HCT116 (cell line): ENCODE measurements at regions not wholly inside any gene's neighbourhood (a gene's known extent, or its start where the extent isn't known, plus 50 kb on each side); places are given as distances from the start of the nearest gene placed in this dataset.

Source experiments
- ATAC-seq: fragments of 200-7000 bp; cut with Tn5 transposase; 2 replicates; pipeline ENCODE4 v1.9.1; 2020; ENCODE audit warnings: mild to moderate bottlenecking, moderate library complexity
- BruUV-seq: library from RNA; stranded (reverse); fragments of 400-500 nt; replicated peaks from 2 replicates; lab custom pipeline; 2021; lab: Mats Ljungman, UMichigan
- CTCF ChIA-PET: fragments of 300-600 bp; sonication (Branson Sonifier 250); formaldehyde crosslinking; loops from one replicate; lab custom pipeline; 2021; ENCODE audit warnings: antibody characterized with exemption; lab: Charles Lee
- POLR2A ChIA-PET: fragments of 300-600, 350-600 bp; sonication (Branson Sonifier 250); formaldehyde crosslinking; loops from one replicate; lab custom pipeline; 2021; ENCODE audit warnings: antibody characterized with exemption; lab: Charles Lee
- RAD21 ChIA-PET, 2 experiments: fragments of 300-600 bp; sonication (Branson Sonifier 250); formaldehyde crosslinking; loops; one replicate each; lab custom pipeline; 2023; ENCODE audit warnings: low total read pairs in 2 of 2; ENCODE audit not compliant: uncharacterized antibody in 2 of 2, unreplicated experiment in 2 of 2, low non-redundant PET in 1 of 2; lab: Charles Lee
- DNase-seq: peaks from one replicate; pipeline ENCODE4 v3.0.0-alpha.2; 2010; ENCODE audit warnings: low read depth, low spot score
- H2AFZ ChIP-seq: fragments of 200-600 bp; shearing (Covaris generic), sonication (generic); 2 replicates; pipeline ENCODE4 v1.6.1; 2017; ENCODE audit warnings: low read depth, mixed run types, mixed read lengths, antibody characterized with exemption, low read length; ENCODE audit not compliant: poor library complexity, severe bottlenecking
- H3K27ac ChIP-seq: 2 replicates; pipeline ENCODE4 v1.5.1; 2012; ENCODE audit warnings: low read depth, low read length
- H3K27me3 ChIP-seq: fragments of 200-600 bp; sonication (generic); 2 replicates; pipeline ENCODE4 v1.6.1; 2016; ENCODE audit warnings: mixed run types, low read length, mixed read lengths; ENCODE audit not compliant: insufficient read depth
- H3K36me3 ChIP-seq, 2 experiments: fragments of 200-500 bp in 1 of 2; fragments of 200-600 bp in 1 of 2; sonication (Bioruptor generic) in 1 of 2; sonication (generic) in 1 of 2; 2 replicates each; pipeline versions ENCODE4 v1.5.1 to v1.6.1; 2014 to 2016; ENCODE audit warnings: low read length in 2 of 2, inconsistent platforms in 1 of 2, mixed read lengths in 1 of 2, mixed run types in 1 of 2; ENCODE audit not compliant: insufficient read depth in 2 of 2, control insufficient read depth in 1 of 2
- H3K4me1 ChIP-seq, 2 experiments: fragments of 200-600 bp in 1 of 2; sonication (generic) in 1 of 2; 2 replicates each; pipeline versions ENCODE4 v1.5.1 to v1.6.1; 2012 to 2017; ENCODE audit warnings: low read length in 2 of 2, inconsistent platforms in 1 of 2, mild to moderate bottlenecking in 1 of 2, mixed read lengths in 1 of 2, mixed run types in 1 of 2, moderate library complexity in 1 of 2; ENCODE audit not compliant: insufficient read depth in 2 of 2, control insufficient read depth in 1 of 2
- H3K4me2 ChIP-seq: fragments of 200-600 bp; sonication (generic); 2 replicates; pipeline ENCODE4 v1.6.1; 2017; ENCODE audit warnings: mixed run types, low read length, mixed read lengths
- H3K4me3 ChIP-seq, 2 experiments: fragments of 200-600 bp in 1 of 2; sonication (generic) in 1 of 2; replicated peaks in 1 of 2; 2 replicates each; pipeline ENCODE4 v1.5.1; 2011 to 2016; ENCODE audit warnings: low read length in 2 of 2, control low read depth in 1 of 2, low read depth in 1 of 2, mild to moderate bottlenecking in 1 of 2, mixed read lengths in 1 of 2, mixed run types in 1 of 2
- H3K79me2 ChIP-seq: fragments of 200-600 bp; sonication (generic); 2 replicates; pipeline ENCODE4 v1.6.1; 2017; ENCODE audit warnings: mild to moderate bottlenecking, mixed run types, low read length, moderate library complexity, mixed read lengths; ENCODE audit not compliant: insufficient read depth
- H3K9ac ChIP-seq: fragments of 200-600 bp; sonication (generic); 2 replicates; pipeline ENCODE4 v1.6.1; 2016; ENCODE audit warnings: low read length, mixed read lengths
- H3K9me2 ChIP-seq: fragments of 200-600 bp; sonication (generic), shearing (Covaris generic); 2 replicates; pipeline ENCODE4 v1.6.1; 2017; ENCODE audit warnings: mixed run types, mild to moderate bottlenecking, moderate library complexity; ENCODE audit not compliant: insufficient read depth
- H3K9me3 ChIP-seq, 2 experiments: fragments of 200-500 bp in 1 of 2; fragments of 200-600 bp in 1 of 2; sonication (Bioruptor generic) in 1 of 2; sonication (generic) in 1 of 2; 2 replicates each; pipeline ENCODE4 v1.6.1; 2014 to 2017; ENCODE audit warnings: low read length in 2 of 2, mixed read lengths in 2 of 2, inconsistent platforms in 1 of 2, low read depth in 1 of 2, mild to moderate bottlenecking in 1 of 2, mixed run types in 1 of 2, moderate library complexity in 1 of 2; ENCODE audit not compliant: control insufficient read depth in 1 of 2, insufficient read depth in 1 of 2
- H4K20me1 ChIP-seq: fragments of 200-600 bp; sonication (generic), shearing (Covaris generic); 2 replicates; pipeline ENCODE4 v1.6.1; 2017; ENCODE audit warnings: mixed run types, mild to moderate bottlenecking, moderate library complexity; ENCODE audit not compliant: insufficient read depth
- CEBPB ChIP-seq: IDR thresholded peaks from 2 replicates; pipeline ENCODE4 v1.6.1; 2012; ENCODE audit warnings: low read depth
- EGR1 ChIP-seq: IDR thresholded peaks from 2 replicates; pipeline ENCODE4 v1.6.1; 2012; ENCODE audit warnings: low read depth
- ELF1 ChIP-seq: IDR thresholded peaks from 2 replicates; pipeline ENCODE4 v1.6.1; 2012; ENCODE audit warnings: low read depth, borderline replicate concordance
- EZH2 ChIP-seq: fragments of 200-600 bp; sonication (generic); IDR thresholded peaks from 2 replicates; pipeline ENCODE4 v1.6.1; 2017; ENCODE audit warnings: antibody characterized with exemption, mixed run types
- EZH2phosphoT487 ChIP-seq: fragments of 200-600 bp; IDR thresholded peaks from 2 replicates; pipeline ENCODE4 v1.6.1; 2018; ENCODE audit warnings: antibody characterized with exemption, borderline replicate concordance
- POLR2A ChIP-seq: IDR thresholded peaks from 2 replicates; pipeline ENCODE4 v1.7.0; 2011; ENCODE audit warnings: borderline replicate concordance; ENCODE audit not compliant: insufficient read depth, insufficient read length; ENCODE audit errors: extremely low read depth
- POLR2AphosphoS5 ChIP-seq: IDR thresholded peaks from 2 replicates; pipeline ENCODE4 v1.6.1; 2011; ENCODE audit warnings: mild to moderate bottlenecking, low read depth, low read length, moderate library complexity
- RAD21 ChIP-seq: IDR thresholded peaks from 2 replicates; pipeline ENCODE4 v1.6.1; 2012; ENCODE audit warnings: low read depth, mild to moderate bottlenecking
- SIN3A ChIP-seq: IDR thresholded peaks from 2 replicates; pipeline ENCODE4 v1.6.1; 2012; ENCODE audit warnings: low read depth
- SP1 ChIP-seq: IDR thresholded peaks from 2 replicates; pipeline ENCODE4 v1.6.1; 2012; ENCODE audit warnings: low read depth
- SRF ChIP-seq: IDR thresholded peaks from 2 replicates; pipeline ENCODE4 v1.6.1; 2012; ENCODE audit warnings: low read depth
- TCF7L2 ChIP-seq: IDR thresholded peaks from 2 replicates; pipeline ENCODE4 v1.7.0; 2011; ENCODE audit warnings: borderline replicate concordance, inconsistent platforms; ENCODE audit not compliant: insufficient read depth, insufficient read length; ENCODE audit errors: extremely low read depth
- YY1 ChIP-seq: IDR thresholded peaks from 2 replicates; pipeline ENCODE4 v1.6.1; 2011; ENCODE audit warnings: low read length, low read depth, moderate library complexity, mild to moderate bottlenecking; ENCODE audit not compliant: insufficient replicate concordance; ENCODE audit errors: extremely low read depth
- ZNF274 ChIP-seq: fragments of 200-500 bp; sonication (Bioruptor generic); IDR thresholded peaks from 2 replicates; pipeline ENCODE4 v1.6.1; 2014; ENCODE audit warnings: mild to moderate bottlenecking, low read depth, low read length, inconsistent platforms
- intact Hi-C: fragments of 100-400 bp; cut with micrococcal nuclease; formaldehyde crosslinking; loops from 2 replicates; pipeline ENCODE4 v1.10.0; 2022
- TF ChIP-seq, protein P1 (sequence below): IDR thresholded peaks from 2 replicates; pipeline ENCODE4 v1.6.1; 2012
- TF ChIP-seq, protein P2 (sequence below), 3 experiments: fragments of 200-600 bp in 1 of 3; sonication (generic) in 1 of 3; IDR thresholded peaks in 2 of 3; conservative IDR thresholded peaks in 1 of 3; 2 replicates each; pipeline ENCODE4 v1.5.1; 2012 to 2017; ENCODE audit warnings: low read depth in 2 of 3, low read length in 2 of 3, antibody characterized with exemption in 1 of 3, borderline replicate concordance in 1 of 3, control low read depth in 1 of 3, mild to moderate bottlenecking in 1 of 3, mixed read lengths in 1 of 3, mixed run types in 1 of 3, moderate library complexity in 1 of 3; ENCODE audit not compliant: insufficient read depth in 1 of 3
- TF ChIP-seq, protein P3 (sequence below): IDR thresholded peaks from 2 replicates; pipeline ENCODE4 v1.6.1; 2011; ENCODE audit warnings: mild to moderate bottlenecking, low read length, moderate library complexity; ENCODE audit not compliant: insufficient replicate concordance; ENCODE audit errors: extremely low read depth
- TF ChIP-seq, protein P4 (sequence below): IDR thresholded peaks from 2 replicates; pipeline ENCODE4 v1.6.1; 2012; ENCODE audit warnings: low read depth
- TF ChIP-seq, protein P5 (sequence below): IDR thresholded peaks from 2 replicates; pipeline ENCODE4 v1.6.1; 2012

DNA sequence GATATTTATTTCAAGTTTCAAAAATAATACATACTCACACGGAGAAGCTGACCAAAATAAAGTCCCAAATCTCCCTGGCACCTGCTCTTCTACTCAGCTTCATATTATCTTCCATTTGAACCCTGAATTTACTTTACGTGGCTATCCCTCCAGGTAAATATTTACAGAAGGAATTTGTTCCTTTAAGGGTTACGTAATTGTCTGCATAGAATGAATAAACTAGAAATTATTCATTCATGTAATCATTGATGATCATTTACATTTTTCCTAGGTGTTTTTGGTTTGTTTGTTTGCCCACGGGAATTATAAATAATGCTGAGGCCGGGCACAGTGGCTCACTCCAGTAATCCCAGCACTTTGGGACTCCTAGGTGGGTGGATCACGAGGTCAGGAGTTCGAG, 251.2 kb downstream of the PLK2 start:
- intact Hi-C loops: no loop called here
- Histone ChIP-seq H3K9ac (no peak overlapping the region), H3K4me3 (no peak overlapping the region), H4K20me1 (no peaks in the 10 kb centered on the region), H3K79me2 (no peaks in the 10 kb centered on the region), H2AFZ (no peak overlapping the region), H3K4me2 (no peak overlapping the region), H3K9me2 (no peaks in the 10 kb centered on the region), H3K4me1 (no peaks in the 10 kb centered on the region), H3K27me3 (no peaks in the 10 kb centered on the region), H3K36me3 (no peaks in the 10 kb centered on the region), H3K27ac (no peak overlapping the region), H3K9me3 (no peaks in the 10 kb centered on the region)
- ChIA-PET POLR2A (no interaction called here), RAD21 (no interaction called here), CTCF (no interaction called here)
- TF ChIP-seq SIN3A: no peak
- TF ChIP-seq TCF7L2: no peak
- TF ChIP-seq CEBPB: no peak
- TF ChIP-seq RAD21: no peak
- TF ChIP-seq, protein P1, sequence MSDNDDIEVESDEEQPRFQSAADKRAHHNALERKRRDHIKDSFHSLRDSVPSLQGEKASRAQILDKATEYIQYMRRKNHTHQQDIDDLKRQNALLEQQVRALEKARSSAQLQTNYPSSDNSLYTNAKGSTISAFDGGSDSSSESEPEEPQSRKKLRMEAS: no peak
- TF ChIP-seq, protein P2, sequence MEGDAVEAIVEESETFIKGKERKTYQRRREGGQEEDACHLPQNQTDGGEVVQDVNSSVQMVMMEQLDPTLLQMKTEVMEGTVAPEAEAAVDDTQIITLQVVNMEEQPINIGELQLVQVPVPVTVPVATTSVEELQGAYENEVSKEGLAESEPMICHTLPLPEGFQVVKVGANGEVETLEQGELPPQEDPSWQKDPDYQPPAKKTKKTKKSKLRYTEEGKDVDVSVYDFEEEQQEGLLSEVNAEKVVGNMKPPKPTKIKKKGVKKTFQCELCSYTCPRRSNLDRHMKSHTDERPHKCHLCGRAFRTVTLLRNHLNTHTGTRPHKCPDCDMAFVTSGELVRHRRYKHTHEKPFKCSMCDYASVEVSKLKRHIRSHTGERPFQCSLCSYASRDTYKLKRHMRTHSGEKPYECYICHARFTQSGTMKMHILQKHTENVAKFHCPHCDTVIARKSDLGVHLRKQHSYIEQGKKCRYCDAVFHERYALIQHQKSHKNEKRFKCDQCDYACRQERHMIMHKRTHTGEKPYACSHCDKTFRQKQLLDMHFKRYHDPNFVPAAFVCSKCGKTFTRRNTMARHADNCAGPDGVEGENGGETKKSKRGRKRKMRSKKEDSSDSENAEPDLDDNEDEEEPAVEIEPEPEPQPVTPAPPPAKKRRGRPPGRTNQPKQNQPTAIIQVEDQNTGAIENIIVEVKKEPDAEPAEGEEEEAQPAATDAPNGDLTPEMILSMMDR (IDR thresholded peaks at IDR 0.05 in 2 of 3, conservative IDR thresholded peaks at IDR 0.05 in 1 of 3; ENCODE audit: borderline replicate concordance in 1 of 3, insufficient read depth in 1 of 3, low read depth in 2 of 3, low read length in 2 of 3): no peak
- no peak for TF ChIP-seq SP1
- no peak for TF ChIP-seq EZH2
- no peak for TF ChIP-seq EGR1
- TF ChIP-seq ELF1: no peak
- TF ChIP-seq POLR2A: no peak
- TF ChIP-seq, protein P3, sequence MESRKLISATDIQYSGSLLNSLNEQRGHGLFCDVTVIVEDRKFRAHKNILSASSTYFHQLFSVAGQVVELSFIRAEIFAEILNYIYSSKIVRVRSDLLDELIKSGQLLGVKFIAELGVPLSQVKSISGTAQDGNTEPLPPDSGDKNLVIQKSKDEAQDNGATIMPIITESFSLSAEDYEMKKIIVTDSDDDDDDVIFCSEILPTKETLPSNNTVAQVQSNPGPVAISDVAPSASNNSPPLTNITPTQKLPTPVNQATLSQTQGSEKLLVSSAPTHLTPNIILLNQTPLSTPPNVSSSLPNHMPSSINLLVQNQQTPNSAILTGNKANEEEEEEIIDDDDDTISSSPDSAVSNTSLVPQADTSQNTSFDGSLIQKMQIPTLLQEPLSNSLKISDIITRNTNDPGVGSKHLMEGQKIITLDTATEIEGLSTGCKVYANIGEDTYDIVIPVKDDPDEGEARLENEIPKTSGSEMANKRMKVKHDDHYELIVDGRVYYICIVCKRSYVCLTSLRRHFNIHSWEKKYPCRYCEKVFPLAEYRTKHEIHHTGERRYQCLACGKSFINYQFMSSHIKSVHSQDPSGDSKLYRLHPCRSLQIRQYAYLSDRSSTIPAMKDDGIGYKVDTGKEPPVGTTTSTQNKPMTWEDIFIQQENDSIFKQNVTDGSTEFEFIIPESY: no peak
- no peak for TF ChIP-seq POLR2AphosphoS5
- TF ChIP-seq ZNF274: no peak
- no peak for TF ChIP-seq EZH2phosphoT487
- TF ChIP-seq, protein P4, sequence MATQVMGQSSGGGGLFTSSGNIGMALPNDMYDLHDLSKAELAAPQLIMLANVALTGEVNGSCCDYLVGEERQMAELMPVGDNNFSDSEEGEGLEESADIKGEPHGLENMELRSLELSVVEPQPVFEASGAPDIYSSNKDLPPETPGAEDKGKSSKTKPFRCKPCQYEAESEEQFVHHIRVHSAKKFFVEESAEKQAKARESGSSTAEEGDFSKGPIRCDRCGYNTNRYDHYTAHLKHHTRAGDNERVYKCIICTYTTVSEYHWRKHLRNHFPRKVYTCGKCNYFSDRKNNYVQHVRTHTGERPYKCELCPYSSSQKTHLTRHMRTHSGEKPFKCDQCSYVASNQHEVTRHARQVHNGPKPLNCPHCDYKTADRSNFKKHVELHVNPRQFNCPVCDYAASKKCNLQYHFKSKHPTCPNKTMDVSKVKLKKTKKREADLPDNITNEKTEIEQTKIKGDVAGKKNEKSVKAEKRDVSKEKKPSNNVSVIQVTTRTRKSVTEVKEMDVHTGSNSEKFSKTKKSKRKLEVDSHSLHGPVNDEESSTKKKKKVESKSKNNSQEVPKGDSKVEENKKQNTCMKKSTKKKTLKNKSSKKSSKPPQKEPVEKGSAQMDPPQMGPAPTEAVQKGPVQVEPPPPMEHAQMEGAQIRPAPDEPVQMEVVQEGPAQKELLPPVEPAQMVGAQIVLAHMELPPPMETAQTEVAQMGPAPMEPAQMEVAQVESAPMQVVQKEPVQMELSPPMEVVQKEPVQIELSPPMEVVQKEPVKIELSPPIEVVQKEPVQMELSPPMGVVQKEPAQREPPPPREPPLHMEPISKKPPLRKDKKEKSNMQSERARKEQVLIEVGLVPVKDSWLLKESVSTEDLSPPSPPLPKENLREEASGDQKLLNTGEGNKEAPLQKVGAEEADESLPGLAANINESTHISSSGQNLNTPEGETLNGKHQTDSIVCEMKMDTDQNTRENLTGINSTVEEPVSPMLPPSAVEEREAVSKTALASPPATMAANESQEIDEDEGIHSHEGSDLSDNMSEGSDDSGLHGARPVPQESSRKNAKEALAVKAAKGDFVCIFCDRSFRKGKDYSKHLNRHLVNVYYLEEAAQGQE: no peak
- TF ChIP-seq YY1: no peak
- TF ChIP-seq, protein P5, sequence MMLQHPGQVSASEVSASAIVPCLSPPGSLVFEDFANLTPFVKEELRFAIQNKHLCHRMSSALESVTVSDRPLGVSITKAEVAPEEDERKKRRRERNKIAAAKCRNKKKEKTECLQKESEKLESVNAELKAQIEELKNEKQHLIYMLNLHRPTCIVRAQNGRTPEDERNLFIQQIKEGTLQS: no peak
- no peak for TF ChIP-seq SRF
- no TSS peak for BruUV-seq
- no peak for ATAC-seq
- DNase-seq: no peak
